ENCODE measurements at regions not wholly inside any gene's neighbourhood (a gene's known extent, or its start where the extent isn't known, plus 50 kb on each side); places are given as distances from the start of the nearest gene placed in this dataset.

- no peak for TF ChIP-seq CTCF (IDR thresholded peaks at IDR 0.05; ENCODE audit: insufficient read depth, low read length, poor library complexity, severe bottlenecking)
- TF ChIP-seq EZH2phosphoT487 (conservative IDR thresholded peaks at IDR 0.05; ENCODE audit: low read length) = no peak
Observed at GRCh38 chr4:187604984-187605383, 390.6 kb upstream of the ZFP42 start.

All from SU-DHL-6 (cell line).